ENCODE measurements at regions not wholly inside any gene's neighbourhood (a gene's known extent, or its start where the extent isn't known, plus 50 kb on each side); places are given as distances from the start of the nearest gene placed in this dataset.

- no peak for TF ChIP-seq CTCF (IDR thresholded peaks at IDR 0.05)
- no peak for TF ChIP-seq POLR2A (IDR thresholded peaks at IDR 0.05; ENCODE audit: low read length)
- no peak for TF ChIP-seq CBX8 (IDR thresholded peaks at IDR 0.05)
- no peak for TF ChIP-seq HOXB5 (CRISPR knock-in tag; IDR thresholded peaks at IDR 0.05)
- no peak for TF ChIP-seq REST (IDR thresholded peaks at IDR 0.05)
- TF ChIP-seq CHD2 (IDR thresholded peaks at IDR 0.05; ENCODE audit: low read length, partially characterized antibody): no peak
- no peak for TF ChIP-seq CEBPB (IDR thresholded peaks at IDR 0.05)
- TF ChIP-seq CHD4 (IDR thresholded peaks at IDR 0.05; ENCODE audit: borderline replicate concordance): no peak
- no peak for TF ChIP-seq EHMT2 (IDR thresholded peaks at IDR 0.05; ENCODE audit: low read depth)
- no peak for TF ChIP-seq MAFK (IDR thresholded peaks at IDR 0.05; ENCODE audit: partially characterized antibody)
- TF ChIP-seq MAX (IDR thresholded peaks at IDR 0.05): no peak
- TF ChIP-seq RAD21 (conservative IDR thresholded peaks at IDR 0.05 in 1 of 2, IDR thresholded peaks at IDR 0.05 in 1 of 2): no peak
Observed at GRCh38 chrX:129247642-129248041, 275.6 kb downstream of the SMARCA1 start.

Measured in A549 (cell line).